ENCODE measurements at regions not wholly inside any gene's neighbourhood (a gene's known extent, or its start where the extent isn't known, plus 50 kb on each side); places are given as distances from the start of the nearest gene placed in this dataset.

GRCh38 chr4:23547601-23548000 lies 342.2 kb downstream of the PPARGC1A start:
- no peak for DNase-seq (ENCODE audit: low spot score)
- TF ChIP-seq, protein P1, sequence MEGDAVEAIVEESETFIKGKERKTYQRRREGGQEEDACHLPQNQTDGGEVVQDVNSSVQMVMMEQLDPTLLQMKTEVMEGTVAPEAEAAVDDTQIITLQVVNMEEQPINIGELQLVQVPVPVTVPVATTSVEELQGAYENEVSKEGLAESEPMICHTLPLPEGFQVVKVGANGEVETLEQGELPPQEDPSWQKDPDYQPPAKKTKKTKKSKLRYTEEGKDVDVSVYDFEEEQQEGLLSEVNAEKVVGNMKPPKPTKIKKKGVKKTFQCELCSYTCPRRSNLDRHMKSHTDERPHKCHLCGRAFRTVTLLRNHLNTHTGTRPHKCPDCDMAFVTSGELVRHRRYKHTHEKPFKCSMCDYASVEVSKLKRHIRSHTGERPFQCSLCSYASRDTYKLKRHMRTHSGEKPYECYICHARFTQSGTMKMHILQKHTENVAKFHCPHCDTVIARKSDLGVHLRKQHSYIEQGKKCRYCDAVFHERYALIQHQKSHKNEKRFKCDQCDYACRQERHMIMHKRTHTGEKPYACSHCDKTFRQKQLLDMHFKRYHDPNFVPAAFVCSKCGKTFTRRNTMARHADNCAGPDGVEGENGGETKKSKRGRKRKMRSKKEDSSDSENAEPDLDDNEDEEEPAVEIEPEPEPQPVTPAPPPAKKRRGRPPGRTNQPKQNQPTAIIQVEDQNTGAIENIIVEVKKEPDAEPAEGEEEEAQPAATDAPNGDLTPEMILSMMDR (IDR thresholded peaks at IDR 0.05; ENCODE audit: extremely low read depth, missing control alignments): no peak

GRCh38 chr4:23547096-23547495 lies 342.8 kb downstream of the PPARGC1A start:
- no peak for DNase-seq (ENCODE audit: low spot score)
- TF ChIP-seq, protein P1 (IDR thresholded peaks at IDR 0.05; ENCODE audit: extremely low read depth, missing control alignments): no peak

DNA sequence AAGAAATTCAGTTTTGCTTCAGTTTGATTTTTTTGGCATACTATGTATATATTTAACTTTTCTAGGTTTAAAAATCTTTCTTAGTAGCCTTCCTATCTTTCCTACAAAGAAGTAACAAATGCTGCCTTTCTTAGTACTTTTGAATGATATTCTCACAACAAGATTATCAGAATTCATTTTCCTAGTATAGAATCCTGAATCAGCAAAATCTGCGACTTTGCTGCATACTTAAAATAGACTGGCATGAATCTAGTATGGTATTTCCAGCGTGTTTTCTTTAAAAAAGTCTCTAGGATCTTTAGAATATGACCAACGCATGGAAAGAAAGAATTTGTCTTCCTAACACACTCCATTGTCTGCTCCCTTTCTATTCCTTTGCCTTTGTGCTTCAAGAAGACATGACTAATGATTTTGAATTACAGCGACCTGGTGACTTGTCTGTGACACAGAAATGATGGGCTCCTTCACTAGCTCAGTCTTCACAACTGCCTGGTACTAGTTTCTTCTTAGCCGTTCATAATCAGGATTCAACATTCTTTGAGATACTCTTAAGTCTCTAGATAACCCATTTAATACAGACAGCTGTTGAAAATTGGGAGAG lies 349.8 kb downstream of the PPARGC1A start:
- TF ChIP-seq, protein P1 (IDR thresholded peaks at IDR 0.05; ENCODE audit: extremely low read depth, missing control alignments): no peak
- no peak for DNase-seq (ENCODE audit: low spot score)

DNA sequence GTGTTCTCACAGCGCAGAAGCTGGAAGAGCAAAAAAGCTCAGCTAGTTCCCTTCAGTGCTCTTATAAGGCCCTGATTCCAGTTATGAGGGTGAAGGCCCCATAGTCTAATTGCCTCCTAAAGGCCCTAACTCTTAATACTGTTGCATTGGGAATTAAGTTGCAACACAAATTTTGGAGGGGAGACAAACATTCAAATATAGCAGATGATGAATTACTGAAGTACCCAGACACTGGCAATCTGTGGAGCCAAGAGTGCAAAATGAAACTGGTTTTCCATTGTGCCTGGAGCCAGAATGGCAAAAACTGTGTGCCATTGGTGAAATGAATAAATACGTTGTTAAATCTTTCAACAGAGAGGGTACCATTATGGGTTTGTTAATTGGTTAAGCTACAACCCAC lies 356.0 kb downstream of the PPARGC1A start:
- TF ChIP-seq, protein P1 (IDR thresholded peaks at IDR 0.05; ENCODE audit: extremely low read depth, missing control alignments): no peak

GRCh38 chr4:23516716-23517115 lies 373.1 kb downstream of the PPARGC1A start:
- TF ChIP-seq, protein P1 (IDR thresholded peaks at IDR 0.05; ENCODE audit: extremely low read depth, missing control alignments): no peak
- DNase-seq (ENCODE audit: low spot score): no peak

More for the DNA sequence above, 356.0 kb downstream of the PPARGC1A start:
- no peak for DNase-seq (ENCODE audit: low spot score)

GRCh38 chr4:23504083-23504482 lies 385.8 kb downstream of the PPARGC1A start:
- no peak for DNase-seq (ENCODE audit: low spot score)
- TF ChIP-seq, protein P1 (IDR thresholded peaks at IDR 0.05; ENCODE audit: extremely low read depth, missing control alignments): no peak

DNA sequence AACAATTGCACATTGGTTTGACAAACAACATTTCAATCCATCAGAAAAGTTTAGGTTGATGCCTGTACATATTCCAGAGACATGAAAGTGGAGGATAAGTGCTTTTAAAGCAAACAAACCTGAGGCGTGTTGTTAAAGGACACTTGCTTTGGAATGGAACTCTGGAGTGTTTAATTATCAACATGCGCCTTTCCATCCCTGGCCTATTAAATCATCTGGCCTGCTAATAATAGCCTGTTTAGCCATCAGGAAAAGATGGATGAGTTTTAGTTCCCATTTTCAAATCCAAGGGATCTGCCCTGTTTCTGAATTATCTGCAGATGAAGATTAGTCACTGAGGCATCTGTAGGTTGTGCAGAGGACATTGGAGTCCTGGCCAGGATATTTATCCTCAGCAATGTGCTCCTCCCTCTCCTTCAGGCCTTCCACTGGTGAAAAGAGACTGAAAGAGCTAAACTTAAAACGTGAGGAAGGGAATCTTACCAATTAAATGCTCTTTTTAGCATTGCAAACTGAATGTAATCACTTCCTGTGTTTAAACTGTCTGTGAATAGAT lies 388.9 kb downstream of the PPARGC1A start:
- no peak for DNase-seq (ENCODE audit: low spot score)
- TF ChIP-seq, protein P1 (IDR thresholded peaks at IDR 0.05; ENCODE audit: extremely low read depth, missing control alignments): no peak

All from GM20000 (cell line).